ENCODE measurements at regions not wholly inside any gene's neighbourhood (a gene's known extent, or its start where the extent isn't known, plus 50 kb on each side); places are given as distances from the start of the nearest gene placed in this dataset.

GRCh38 chr3:76161856-76162255 lies 376.5 kb upstream of the ZNF717 start:
- TF ChIP-seq EZH2 (IDR thresholded peaks at IDR 0.05; ENCODE audit: borderline replicate concordance, insufficient read depth, low read depth, low read length, poor library complexity, severe bottlenecking): no peak
- TF ChIP-seq, protein P1, sequence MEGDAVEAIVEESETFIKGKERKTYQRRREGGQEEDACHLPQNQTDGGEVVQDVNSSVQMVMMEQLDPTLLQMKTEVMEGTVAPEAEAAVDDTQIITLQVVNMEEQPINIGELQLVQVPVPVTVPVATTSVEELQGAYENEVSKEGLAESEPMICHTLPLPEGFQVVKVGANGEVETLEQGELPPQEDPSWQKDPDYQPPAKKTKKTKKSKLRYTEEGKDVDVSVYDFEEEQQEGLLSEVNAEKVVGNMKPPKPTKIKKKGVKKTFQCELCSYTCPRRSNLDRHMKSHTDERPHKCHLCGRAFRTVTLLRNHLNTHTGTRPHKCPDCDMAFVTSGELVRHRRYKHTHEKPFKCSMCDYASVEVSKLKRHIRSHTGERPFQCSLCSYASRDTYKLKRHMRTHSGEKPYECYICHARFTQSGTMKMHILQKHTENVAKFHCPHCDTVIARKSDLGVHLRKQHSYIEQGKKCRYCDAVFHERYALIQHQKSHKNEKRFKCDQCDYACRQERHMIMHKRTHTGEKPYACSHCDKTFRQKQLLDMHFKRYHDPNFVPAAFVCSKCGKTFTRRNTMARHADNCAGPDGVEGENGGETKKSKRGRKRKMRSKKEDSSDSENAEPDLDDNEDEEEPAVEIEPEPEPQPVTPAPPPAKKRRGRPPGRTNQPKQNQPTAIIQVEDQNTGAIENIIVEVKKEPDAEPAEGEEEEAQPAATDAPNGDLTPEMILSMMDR (IDR thresholded peaks at IDR 0.05): no peak
